Neural cell (in vitro differentiated cells): ENCODE measurements at regions not wholly inside any gene's neighbourhood (a gene's known extent, or its start where the extent isn't known, plus 50 kb on each side); places are given as distances from the start of the nearest gene placed in this dataset.

Experiments used
- CTCF ChIP-seq: fragments of 450-650 bp; IDR thresholded peaks from 2 replicates; pipeline ENCODE4 v1.5.1; 2014; ENCODE audit warnings: antibody characterized with exemption, mild to moderate bottlenecking, moderate library complexity; ENCODE audit not compliant: poor library complexity, severe bottlenecking
- EZH2 ChIP-seq: fragments of 200-600, 300-800 bp; shearing (Covaris generic), sonication (generic); IDR thresholded peaks from 2 replicates; pipeline ENCODE4 v1.6.1; 2014; ENCODE audit warnings: antibody characterized with exemption, low read length, borderline replicate concordance, mild to moderate bottlenecking; ENCODE audit not compliant: insufficient read depth, poor library complexity, severe bottlenecking
- POLR2AphosphoS5 ChIP-seq: IDR thresholded peaks from 2 replicates; pipeline ENCODE4 v1.6.1; 2012

GRCh38 chr10:10318856-10319255 lies 698.8 kb upstream of the CELF2 start:
- TF ChIP-seq CTCF (no peak), POLR2AphosphoS5 (no peak), EZH2 (no peak)
